ENCODE measurements at regions not wholly inside any gene's neighbourhood (a gene's known extent, or its start where the extent isn't known, plus 50 kb on each side); places are given as distances from the start of the nearest gene placed in this dataset.

DNA sequence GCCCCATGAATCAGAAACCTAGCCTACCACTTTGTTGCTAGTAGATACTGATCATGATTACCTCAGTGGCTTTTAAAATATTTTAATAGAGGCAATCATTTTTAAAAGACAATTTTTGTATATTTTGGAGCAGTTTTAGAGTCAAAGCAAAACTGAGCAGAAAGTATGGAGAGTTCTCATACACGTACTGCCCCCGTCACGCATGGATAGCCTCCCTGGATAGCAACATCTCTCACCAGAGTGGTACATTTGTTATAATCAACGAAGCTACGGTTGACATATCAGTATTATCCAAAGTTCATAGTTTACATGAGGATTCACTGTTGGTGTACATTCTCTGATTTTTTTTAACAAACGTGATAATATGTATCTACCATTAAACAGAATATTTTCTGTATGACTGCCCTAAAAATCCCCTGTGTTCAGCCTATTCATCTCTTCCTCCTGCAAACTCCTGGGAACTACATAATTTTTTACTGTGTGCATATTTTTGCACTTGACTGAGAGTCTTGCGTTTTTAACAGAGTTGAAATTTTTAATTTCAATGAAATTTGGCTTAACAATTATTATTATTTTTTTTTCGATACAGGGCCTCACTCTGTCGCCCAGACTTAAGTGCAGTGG lies 1436.8 kb upstream of the PCDH9 start (continued):
- TF ChIP-seq, protein P1, sequence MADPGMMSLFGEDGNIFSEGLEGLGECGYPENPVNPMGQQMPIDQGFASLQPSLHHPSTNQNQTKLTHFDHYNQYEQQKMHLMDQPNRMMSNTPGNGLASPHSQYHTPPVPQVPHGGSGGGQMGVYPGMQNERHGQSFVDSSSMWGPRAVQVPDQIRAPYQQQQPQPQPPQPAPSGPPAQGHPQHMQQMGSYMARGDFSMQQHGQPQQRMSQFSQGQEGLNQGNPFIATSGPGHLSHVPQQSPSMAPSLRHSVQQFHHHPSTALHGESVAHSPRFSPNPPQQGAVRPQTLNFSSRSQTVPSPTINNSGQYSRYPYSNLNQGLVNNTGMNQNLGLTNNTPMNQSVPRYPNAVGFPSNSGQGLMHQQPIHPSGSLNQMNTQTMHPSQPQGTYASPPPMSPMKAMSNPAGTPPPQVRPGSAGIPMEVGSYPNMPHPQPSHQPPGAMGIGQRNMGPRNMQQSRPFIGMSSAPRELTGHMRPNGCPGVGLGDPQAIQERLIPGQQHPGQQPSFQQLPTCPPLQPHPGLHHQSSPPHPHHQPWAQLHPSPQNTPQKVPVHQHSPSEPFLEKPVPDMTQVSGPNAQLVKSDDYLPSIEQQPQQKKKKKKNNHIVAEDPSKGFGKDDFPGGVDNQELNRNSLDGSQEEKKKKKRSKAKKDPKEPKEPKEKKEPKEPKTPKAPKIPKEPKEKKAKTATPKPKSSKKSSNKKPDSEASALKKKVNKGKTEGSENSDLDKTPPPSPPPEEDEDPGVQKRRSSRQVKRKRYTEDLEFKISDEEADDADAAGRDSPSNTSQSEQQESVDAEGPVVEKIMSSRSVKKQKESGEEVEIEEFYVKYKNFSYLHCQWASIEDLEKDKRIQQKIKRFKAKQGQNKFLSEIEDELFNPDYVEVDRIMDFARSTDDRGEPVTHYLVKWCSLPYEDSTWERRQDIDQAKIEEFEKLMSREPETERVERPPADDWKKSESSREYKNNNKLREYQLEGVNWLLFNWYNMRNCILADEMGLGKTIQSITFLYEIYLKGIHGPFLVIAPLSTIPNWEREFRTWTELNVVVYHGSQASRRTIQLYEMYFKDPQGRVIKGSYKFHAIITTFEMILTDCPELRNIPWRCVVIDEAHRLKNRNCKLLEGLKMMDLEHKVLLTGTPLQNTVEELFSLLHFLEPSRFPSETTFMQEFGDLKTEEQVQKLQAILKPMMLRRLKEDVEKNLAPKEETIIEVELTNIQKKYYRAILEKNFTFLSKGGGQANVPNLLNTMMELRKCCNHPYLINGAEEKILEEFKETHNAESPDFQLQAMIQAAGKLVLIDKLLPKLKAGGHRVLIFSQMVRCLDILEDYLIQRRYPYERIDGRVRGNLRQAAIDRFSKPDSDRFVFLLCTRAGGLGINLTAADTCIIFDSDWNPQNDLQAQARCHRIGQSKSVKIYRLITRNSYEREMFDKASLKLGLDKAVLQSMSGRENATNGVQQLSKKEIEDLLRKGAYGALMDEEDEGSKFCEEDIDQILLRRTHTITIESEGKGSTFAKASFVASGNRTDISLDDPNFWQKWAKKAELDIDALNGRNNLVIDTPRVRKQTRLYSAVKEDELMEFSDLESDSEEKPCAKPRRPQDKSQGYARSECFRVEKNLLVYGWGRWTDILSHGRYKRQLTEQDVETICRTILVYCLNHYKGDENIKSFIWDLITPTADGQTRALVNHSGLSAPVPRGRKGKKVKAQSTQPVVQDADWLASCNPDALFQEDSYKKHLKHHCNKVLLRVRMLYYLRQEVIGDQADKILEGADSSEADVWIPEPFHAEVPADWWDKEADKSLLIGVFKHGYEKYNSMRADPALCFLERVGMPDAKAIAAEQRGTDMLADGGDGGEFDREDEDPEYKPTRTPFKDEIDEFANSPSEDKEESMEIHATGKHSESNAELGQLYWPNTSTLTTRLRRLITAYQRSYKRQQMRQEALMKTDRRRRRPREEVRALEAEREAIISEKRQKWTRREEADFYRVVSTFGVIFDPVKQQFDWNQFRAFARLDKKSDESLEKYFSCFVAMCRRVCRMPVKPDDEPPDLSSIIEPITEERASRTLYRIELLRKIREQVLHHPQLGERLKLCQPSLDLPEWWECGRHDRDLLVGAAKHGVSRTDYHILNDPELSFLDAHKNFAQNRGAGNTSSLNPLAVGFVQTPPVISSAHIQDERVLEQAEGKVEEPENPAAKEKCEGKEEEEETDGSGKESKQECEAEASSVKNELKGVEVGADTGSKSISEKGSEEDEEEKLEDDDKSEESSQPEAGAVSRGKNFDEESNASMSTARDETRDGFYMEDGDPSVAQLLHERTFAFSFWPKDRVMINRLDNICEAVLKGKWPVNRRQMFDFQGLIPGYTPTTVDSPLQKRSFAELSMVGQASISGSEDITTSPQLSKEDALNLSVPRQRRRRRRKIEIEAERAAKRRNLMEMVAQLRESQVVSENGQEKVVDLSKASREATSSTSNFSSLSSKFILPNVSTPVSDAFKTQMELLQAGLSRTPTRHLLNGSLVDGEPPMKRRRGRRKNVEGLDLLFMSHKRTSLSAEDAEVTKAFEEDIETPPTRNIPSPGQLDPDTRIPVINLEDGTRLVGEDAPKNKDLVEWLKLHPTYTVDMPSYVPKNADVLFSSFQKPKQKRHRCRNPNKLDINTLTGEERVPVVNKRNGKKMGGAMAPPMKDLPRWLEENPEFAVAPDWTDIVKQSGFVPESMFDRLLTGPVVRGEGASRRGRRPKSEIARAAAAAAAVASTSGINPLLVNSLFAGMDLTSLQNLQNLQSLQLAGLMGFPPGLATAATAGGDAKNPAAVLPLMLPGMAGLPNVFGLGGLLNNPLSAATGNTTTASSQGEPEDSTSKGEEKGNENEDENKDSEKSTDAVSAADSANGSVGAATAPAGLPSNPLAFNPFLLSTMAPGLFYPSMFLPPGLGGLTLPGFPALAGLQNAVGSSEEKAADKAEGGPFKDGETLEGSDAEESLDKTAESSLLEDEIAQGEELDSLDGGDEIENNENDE (IDR thresholded peaks at IDR 0.05; ENCODE audit: insufficient replicate concordance, low read length): no peak
- TF ChIP-seq CBX8 (IDR thresholded peaks at IDR 0.05; ENCODE audit: borderline replicate concordance, low read depth, low read length) (no peak), GABPA (IDR thresholded peaks at IDR 0.05; ENCODE audit: borderline replicate concordance, insufficient read depth, low read length) (no peak), KDM1A (IDR thresholded peaks at IDR 0.05; ENCODE audit: borderline replicate concordance, low read length) (no peak), GTF2F1 (IDR thresholded peaks at IDR 0.05; ENCODE audit: borderline replicate concordance, low read depth, low read length) (no peak), SRF (IDR thresholded peaks at IDR 0.05; ENCODE audit: low read depth, low read length) (no peak), TBP (IDR thresholded peaks at IDR 0.05; ENCODE audit: low read depth, low read length) (no peak), ATF3 (IDR thresholded peaks at IDR 0.05; ENCODE audit: insufficient read depth, low read depth, low read length) (no peak), POU5F1 (IDR thresholded peaks at IDR 0.05; ENCODE audit: low read depth, low read length) (no peak), CTBP2 (IDR thresholded peaks at IDR 0.05; ENCODE audit: borderline replicate concordance, insufficient read depth, insufficient read length, low read length) (no peak)

All from H1 (cell line).